ENCODE measurements at regions not wholly inside any gene's neighbourhood (a gene's known extent, or its start where the extent isn't known, plus 50 kb on each side); places are given as distances from the start of the nearest gene placed in this dataset.

- H3K79me2 ChIP-seq (ENCODE audit: control insufficient read depth, insufficient read depth, low read length, poor library complexity) = no peaks in the 10 kb centered on the region
These were observed 106.7 kb upstream of the NRIP1 start for GRCh38 chr21:15171546-15171945.

GRCh38 chr21:15172963-15173362, 108.2 kb upstream of the NRIP1 start:
- no peak overlapping the region for H2BK5ac ChIP-seq (ENCODE audit: low read depth, low read length, poor library complexity)
- no peak overlapping the region for H3K4ac ChIP-seq (ENCODE audit: low read depth, low read length)
- no peaks in the 10 kb centered on the region for H3K79me1 ChIP-seq (ENCODE audit: low read length)
- no peak overlapping the region for H2BK120ac ChIP-seq (ENCODE audit: insufficient read depth, low read length, poor library complexity)
- DNase-seq = no peak
- no peaks in the 10 kb centered on the region for H3K9me3 ChIP-seq (ENCODE audit: insufficient read depth, low read depth, low read length)
- no peak overlapping the region for H3K4me3 ChIP-seq (ENCODE audit: low read depth, low read length)
- H2AFZ ChIP-seq (ENCODE audit: insufficient read depth, low read length, poor library complexity) = no peak overlapping the region
- H4K8ac ChIP-seq (ENCODE audit: low read depth, low read length) = no peak overlapping the region
- H4K91ac ChIP-seq (ENCODE audit: low read depth, low read length) = no peak overlapping the region
- H3K79me2 ChIP-seq (ENCODE audit: control insufficient read depth, insufficient read depth, low read length, poor library complexity) = no peaks in the 10 kb centered on the region
- H2AK5ac ChIP-seq (ENCODE audit: low read length) = no peak overlapping the region
- no peaks in the 10 kb centered on the region for H3K36me3 ChIP-seq (ENCODE audit: control insufficient read depth in 1 of 2, insufficient read depth in 2 of 2, low read length in 2 of 2)
- no peaks in the 10 kb centered on the region for H3K4me1 ChIP-seq (ENCODE audit: control insufficient read depth in 1 of 2, insufficient read depth in 2 of 2, low read length in 2 of 2)
- no peak overlapping the region for H3K14ac ChIP-seq (ENCODE audit: low read length)
- H3K4me2 ChIP-seq (ENCODE audit: low read length) = no peak overlapping the region
- H3K9ac ChIP-seq (ENCODE audit: low read length) = no peak overlapping the region
- no CpG with 5 or more reads among the region's 3 CpGs for WGBS (ENCODE audit: extremely low coverage, insufficient coverage, insufficient read length)
- H3K27ac ChIP-seq (ENCODE audit: low read depth, low read length) = no peak overlapping the region
- H3K23ac ChIP-seq (ENCODE audit: low read length) = no peak overlapping the region
- H2BK12ac ChIP-seq (ENCODE audit: low read length) = no peak overlapping the region
- no peak overlapping the region for H3K18ac ChIP-seq (ENCODE audit: low read length)
- H4K12ac ChIP-seq (ENCODE audit: low read depth, low read length) = no peak overlapping the region
- no peaks in the 10 kb centered on the region for H3K27me3 ChIP-seq (ENCODE audit: insufficient read depth, low read length)

More at GRCh38 chr21:15171546-15171945, 106.7 kb upstream of the NRIP1 start:
- no peaks in the 10 kb centered on the region for H3K4me1 ChIP-seq (ENCODE audit: control insufficient read depth in 1 of 2, insufficient read depth in 2 of 2, low read length in 2 of 2)
- no peak overlapping the region for H3K23ac ChIP-seq (ENCODE audit: low read length)
- H3K27ac ChIP-seq (ENCODE audit: low read depth, low read length) = no peak overlapping the region
- H2AK5ac ChIP-seq (ENCODE audit: low read length) = no peak overlapping the region
- no peaks in the 10 kb centered on the region for H3K79me1 ChIP-seq (ENCODE audit: low read length)
- no peaks in the 10 kb centered on the region for H3K9me3 ChIP-seq (ENCODE audit: insufficient read depth, low read depth, low read length)
- WGBS (ENCODE audit: extremely low coverage, insufficient coverage, insufficient read length) = no CpG with 5 or more reads among the region's 4 CpGs
- no peak overlapping the region for H3K18ac ChIP-seq (ENCODE audit: low read length)
- H3K4me2 ChIP-seq (ENCODE audit: low read length) = no peak overlapping the region
- no peaks in the 10 kb centered on the region for H3K27me3 ChIP-seq (ENCODE audit: insufficient read depth, low read length)
- no peak overlapping the region for H3K4ac ChIP-seq (ENCODE audit: low read depth, low read length)
- H2BK120ac ChIP-seq (ENCODE audit: insufficient read depth, low read length, poor library complexity) = no peak overlapping the region
- peak overlapping the region; percentile 40 for H2BK12ac ChIP-seq (ENCODE audit: low read length)
- H3K36me3 ChIP-seq (ENCODE audit: control insufficient read depth in 1 of 2, insufficient read depth in 2 of 2, low read length in 2 of 2) = no peaks in the 10 kb centered on the region
- H4K91ac ChIP-seq (ENCODE audit: low read depth, low read length) = no peak overlapping the region
- no peak overlapping the region for H2AFZ ChIP-seq (ENCODE audit: insufficient read depth, low read length, poor library complexity)
- H3K14ac ChIP-seq (ENCODE audit: low read length) = no peak overlapping the region
- no peak for DNase-seq
- H4K12ac ChIP-seq (ENCODE audit: low read depth, low read length) = no peak overlapping the region
- no peak overlapping the region for H4K8ac ChIP-seq (ENCODE audit: low read depth, low read length)
- H2BK5ac ChIP-seq (ENCODE audit: low read depth, low read length, poor library complexity) = no peak overlapping the region
- H3K9ac ChIP-seq (ENCODE audit: low read length) = no peak overlapping the region
- H3K4me3 ChIP-seq (ENCODE audit: low read depth, low read length) = no peak overlapping the region

GRCh38 chr21:15174923-15175322, 110.1 kb upstream of the NRIP1 start:
- Histone ChIP-seq H3K27me3 (ENCODE audit: insufficient read depth, low read length) (no peaks in the 10 kb centered on the region), H2BK120ac (ENCODE audit: insufficient read depth, low read length, poor library complexity) (no peak overlapping the region), H2AK5ac (ENCODE audit: low read length) (no peak overlapping the region), H3K36me3 (ENCODE audit: control insufficient read depth in 1 of 2, insufficient read depth in 2 of 2, low read length in 2 of 2) (no peaks in the 10 kb centered on the region), H2BK5ac (ENCODE audit: low read depth, low read length, poor library complexity) (no peak overlapping the region), H3K14ac (ENCODE audit: low read length) (no peak overlapping the region), H3K4me1 (ENCODE audit: control insufficient read depth in 1 of 2, insufficient read depth in 2 of 2, low read length in 2 of 2) (no peaks in the 10 kb centered on the region), H3K27ac (ENCODE audit: low read depth, low read length) (no peak overlapping the region), H2BK12ac (ENCODE audit: low read length) (no peak overlapping the region), H4K12ac (ENCODE audit: low read depth, low read length) (no peak overlapping the region), H3K4me3 (ENCODE audit: low read depth, low read length) (no peak overlapping the region), H3K23ac (ENCODE audit: low read length) (no peak overlapping the region), H4K8ac (ENCODE audit: low read depth, low read length) (no peak overlapping the region), H3K9ac (ENCODE audit: low read length) (no peak overlapping the region), H3K9me3 (ENCODE audit: insufficient read depth, low read depth, low read length) (no peaks in the 10 kb centered on the region), H2AFZ (ENCODE audit: insufficient read depth, low read length, poor library complexity) (no peak overlapping the region), H3K79me2 (ENCODE audit: control insufficient read depth, insufficient read depth, low read length, poor library complexity) (no peaks in the 10 kb centered on the region), H3K18ac (ENCODE audit: low read length) (no peak overlapping the region), H3K4me2 (ENCODE audit: low read length) (no peak overlapping the region), H3K4ac (ENCODE audit: low read depth, low read length) (no peak overlapping the region), H4K91ac (ENCODE audit: low read depth, low read length) (no peak overlapping the region), H3K79me1 (ENCODE audit: low read length) (no peaks in the 10 kb centered on the region)
- DNase-seq = no peak
- WGBS (ENCODE audit: extremely low coverage, insufficient coverage, insufficient read length) = no CpG with 5 or more reads among the region's 3 CpGs

- Histone ChIP-seq H4K91ac (ENCODE audit: low read depth, low read length) (no peak overlapping the region), H4K8ac (ENCODE audit: low read depth, low read length) (no peak overlapping the region), H3K18ac (ENCODE audit: low read length) (no peak overlapping the region), H3K4me3 (ENCODE audit: low read depth, low read length) (no peak overlapping the region), H3K79me1 (ENCODE audit: low read length) (no peaks in the 10 kb centered on the region), H3K9me3 (ENCODE audit: insufficient read depth, low read depth, low read length) (peaks cover 1% of the 10 kb centered on the region), H3K14ac (ENCODE audit: low read length) (no peak overlapping the region), H3K36me3 (ENCODE audit: control insufficient read depth in 1 of 2, insufficient read depth in 2 of 2, low read length in 2 of 2) (no peaks in the 10 kb centered on the region), H3K4me1 (ENCODE audit: control insufficient read depth in 1 of 2, insufficient read depth in 2 of 2, low read length in 2 of 2) (no peaks in the 10 kb centered on the region), H4K12ac (ENCODE audit: low read depth, low read length) (no peak overlapping the region), H2BK12ac (ENCODE audit: low read length) (no peak overlapping the region), H3K27ac (ENCODE audit: low read depth, low read length) (no peak overlapping the region), H3K9ac (ENCODE audit: low read length) (no peak overlapping the region), H3K23ac (ENCODE audit: low read length) (no peak overlapping the region), H2BK5ac (ENCODE audit: low read depth, low read length, poor library complexity) (no peak overlapping the region), H2BK120ac (ENCODE audit: insufficient read depth, low read length, poor library complexity) (no peak overlapping the region), H3K4me2 (ENCODE audit: low read length) (no peak overlapping the region), H2AK5ac (ENCODE audit: low read length) (no peak overlapping the region), H2AFZ (ENCODE audit: insufficient read depth, low read length, poor library complexity) (no peak overlapping the region), H3K27me3 (ENCODE audit: insufficient read depth, low read length) (no peaks in the 10 kb centered on the region), H3K4ac (ENCODE audit: low read depth, low read length) (no peak overlapping the region), H3K79me2 (ENCODE audit: control insufficient read depth, insufficient read depth, low read length, poor library complexity) (no peaks in the 10 kb centered on the region)
- no peak for DNase-seq
- WGBS (ENCODE audit: extremely low coverage, insufficient coverage, insufficient read length) = no CpG with 5 or more reads among the region's 4 CpGs
These were observed 117.9 kb upstream of the NRIP1 start for GRCh38 chr21:15182731-15183130.

Measured in trophoblast cell (in vitro differentiated cells and primary cell).